GM12865 (cell line): ENCODE measurements at regions not wholly inside any gene's neighbourhood (a gene's known extent, or its start where the extent isn't known, plus 50 kb on each side); places are given as distances from the start of the nearest gene placed in this dataset.

ENCODE experiments used
- DNase-seq: peaks from one replicate; pipeline ENCODE4 v3.0.0; 2010; ENCODE audit warnings: low read depth
- H3K4me3 ChIP-seq: 2 replicates; pipeline ENCODE4 v1.5.1; 2011; ENCODE audit warnings: mild to moderate bottlenecking, low read depth, low read length, control low read depth
- TF ChIP-seq, protein P1 (sequence below): IDR thresholded peaks from 2 replicates; pipeline ENCODE4 v1.5.1; 2011; ENCODE audit warnings: low read length, control low read depth, low read depth, inconsistent platforms; ENCODE audit not compliant: insufficient read depth; ENCODE audit errors: missing control alignments

DNA sequence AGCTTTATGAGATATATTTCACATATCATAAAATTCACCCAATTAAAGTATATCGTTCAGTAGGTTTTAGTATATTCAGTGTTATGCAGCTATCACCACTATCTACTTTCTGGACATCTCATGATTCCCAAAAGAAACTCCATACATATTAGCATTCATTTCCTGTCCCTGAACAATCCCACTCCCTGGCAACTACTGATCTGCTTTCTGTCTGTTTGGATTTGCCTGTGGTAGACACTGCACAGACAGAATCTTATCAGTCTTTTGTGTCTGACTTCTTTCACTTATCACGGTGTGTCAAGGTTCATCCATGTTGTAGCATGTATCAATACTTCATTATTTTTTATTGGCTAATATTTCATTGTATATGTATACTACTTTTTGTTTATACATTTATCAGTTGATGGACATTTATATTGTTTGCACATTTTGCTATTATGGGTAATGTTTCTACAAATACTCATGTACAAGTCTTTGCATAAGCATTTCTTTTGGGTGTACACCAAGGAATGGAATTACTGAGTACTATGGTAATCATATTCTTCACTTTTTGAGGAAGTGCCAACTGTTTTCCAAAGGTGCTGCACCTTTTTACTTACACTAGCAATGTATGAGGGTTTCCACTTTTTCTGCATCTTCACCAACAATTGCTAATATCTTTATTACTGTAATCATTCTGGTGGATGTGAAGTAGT, 373.9 kb downstream of the AASDHPPT start:
- no peak overlapping the region for H3K4me3 ChIP-seq
- DNase-seq: no peak
- TF ChIP-seq, protein P1, sequence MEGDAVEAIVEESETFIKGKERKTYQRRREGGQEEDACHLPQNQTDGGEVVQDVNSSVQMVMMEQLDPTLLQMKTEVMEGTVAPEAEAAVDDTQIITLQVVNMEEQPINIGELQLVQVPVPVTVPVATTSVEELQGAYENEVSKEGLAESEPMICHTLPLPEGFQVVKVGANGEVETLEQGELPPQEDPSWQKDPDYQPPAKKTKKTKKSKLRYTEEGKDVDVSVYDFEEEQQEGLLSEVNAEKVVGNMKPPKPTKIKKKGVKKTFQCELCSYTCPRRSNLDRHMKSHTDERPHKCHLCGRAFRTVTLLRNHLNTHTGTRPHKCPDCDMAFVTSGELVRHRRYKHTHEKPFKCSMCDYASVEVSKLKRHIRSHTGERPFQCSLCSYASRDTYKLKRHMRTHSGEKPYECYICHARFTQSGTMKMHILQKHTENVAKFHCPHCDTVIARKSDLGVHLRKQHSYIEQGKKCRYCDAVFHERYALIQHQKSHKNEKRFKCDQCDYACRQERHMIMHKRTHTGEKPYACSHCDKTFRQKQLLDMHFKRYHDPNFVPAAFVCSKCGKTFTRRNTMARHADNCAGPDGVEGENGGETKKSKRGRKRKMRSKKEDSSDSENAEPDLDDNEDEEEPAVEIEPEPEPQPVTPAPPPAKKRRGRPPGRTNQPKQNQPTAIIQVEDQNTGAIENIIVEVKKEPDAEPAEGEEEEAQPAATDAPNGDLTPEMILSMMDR: no peak

DNA sequence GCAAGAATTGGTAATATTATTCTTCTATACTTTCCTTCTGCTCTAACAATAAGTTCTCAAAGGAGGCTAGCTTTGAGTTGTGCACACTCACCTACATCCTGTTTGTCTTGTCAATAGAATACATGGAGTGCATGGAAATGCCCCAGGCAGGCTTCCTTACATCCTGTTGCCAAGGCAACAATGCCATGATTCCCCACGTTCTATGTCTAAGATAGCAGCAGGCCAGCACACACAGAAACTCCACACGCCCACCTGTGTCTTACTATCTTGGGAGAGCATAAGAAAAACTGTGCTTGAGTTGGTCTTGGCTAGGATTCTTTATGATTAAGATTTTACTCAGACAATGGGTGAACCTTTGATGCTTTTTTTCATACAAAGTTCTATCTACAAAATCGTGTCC, 379.2 kb downstream of the AASDHPPT start:
- no peak for DNase-seq
- H3K4me3 ChIP-seq: no peak overlapping the region
- TF ChIP-seq, protein P1: no peak

DNA sequence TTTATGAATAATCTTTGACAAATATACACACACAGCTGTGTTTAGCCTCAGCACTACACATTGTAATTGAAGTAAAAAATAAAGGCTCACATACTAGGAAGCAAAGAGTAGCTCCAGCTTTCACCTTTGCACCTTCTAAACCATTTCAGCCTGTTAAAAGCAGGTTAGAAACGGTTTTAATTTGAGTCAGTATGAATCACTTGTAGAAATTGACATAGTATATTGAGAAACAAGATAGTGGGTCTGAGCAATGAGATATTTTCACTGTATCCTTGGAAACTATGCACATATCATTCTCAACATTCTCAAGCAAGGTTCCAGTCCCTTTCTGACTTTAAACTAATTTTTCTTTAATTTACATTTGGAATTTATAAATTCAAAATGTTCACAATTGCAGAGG, 380.3 kb downstream of the AASDHPPT start:
- H3K4me3 ChIP-seq: no peak overlapping the region
- DNase-seq: no peak
- TF ChIP-seq, protein P1: no peak

DNA sequence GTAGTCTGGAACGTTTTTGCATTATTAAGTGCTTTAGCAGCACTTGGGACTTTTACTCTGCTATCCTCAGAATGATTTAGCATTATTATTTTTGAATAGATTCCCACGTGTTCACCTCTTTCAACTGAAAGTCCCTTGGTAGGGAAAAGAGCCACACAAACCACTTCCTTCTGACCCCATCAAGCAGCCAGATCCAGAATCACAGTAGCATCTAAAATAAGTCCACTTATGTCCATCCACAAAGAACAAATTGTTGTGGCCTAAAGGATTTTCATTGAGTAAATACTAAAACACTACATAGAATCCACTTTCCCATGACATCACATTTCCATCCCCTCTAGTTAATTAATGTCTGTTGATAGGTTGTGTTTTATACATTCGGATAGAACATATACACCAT, 381.7 kb downstream of the AASDHPPT start:
- TF ChIP-seq, protein P1: no peak
- DNase-seq: no peak
- H3K4me3 ChIP-seq: no peak overlapping the region

DNA sequence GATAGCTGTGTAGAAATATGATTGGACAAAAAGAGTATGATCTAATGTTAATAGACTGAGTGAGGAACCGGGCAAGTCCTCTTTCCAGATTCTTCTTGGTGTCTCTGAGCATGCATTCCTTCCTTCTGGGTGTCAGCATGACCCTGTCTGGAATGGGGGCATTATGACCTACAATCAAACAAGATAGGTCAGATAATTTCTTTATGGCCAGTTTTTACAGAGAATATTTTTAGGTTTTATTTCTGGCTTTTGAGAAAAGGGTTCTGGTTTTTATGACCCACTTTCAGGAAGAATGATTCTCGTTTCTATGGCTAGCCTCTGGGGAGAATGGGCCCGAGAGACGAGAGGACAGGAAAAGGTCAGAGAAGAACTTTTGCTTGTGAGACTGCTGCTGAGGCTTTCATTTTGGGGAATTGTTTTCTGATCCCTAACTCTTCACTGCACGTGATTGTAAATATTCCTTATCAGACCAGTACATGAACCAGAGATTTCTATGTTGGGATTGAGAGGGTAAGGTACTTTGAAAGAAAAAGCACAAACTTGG, 383.8 kb downstream of the AASDHPPT start:
- DNase-seq: no peak
- H3K4me3 ChIP-seq: no peak overlapping the region
- TF ChIP-seq, protein P1: no peak

DNA sequence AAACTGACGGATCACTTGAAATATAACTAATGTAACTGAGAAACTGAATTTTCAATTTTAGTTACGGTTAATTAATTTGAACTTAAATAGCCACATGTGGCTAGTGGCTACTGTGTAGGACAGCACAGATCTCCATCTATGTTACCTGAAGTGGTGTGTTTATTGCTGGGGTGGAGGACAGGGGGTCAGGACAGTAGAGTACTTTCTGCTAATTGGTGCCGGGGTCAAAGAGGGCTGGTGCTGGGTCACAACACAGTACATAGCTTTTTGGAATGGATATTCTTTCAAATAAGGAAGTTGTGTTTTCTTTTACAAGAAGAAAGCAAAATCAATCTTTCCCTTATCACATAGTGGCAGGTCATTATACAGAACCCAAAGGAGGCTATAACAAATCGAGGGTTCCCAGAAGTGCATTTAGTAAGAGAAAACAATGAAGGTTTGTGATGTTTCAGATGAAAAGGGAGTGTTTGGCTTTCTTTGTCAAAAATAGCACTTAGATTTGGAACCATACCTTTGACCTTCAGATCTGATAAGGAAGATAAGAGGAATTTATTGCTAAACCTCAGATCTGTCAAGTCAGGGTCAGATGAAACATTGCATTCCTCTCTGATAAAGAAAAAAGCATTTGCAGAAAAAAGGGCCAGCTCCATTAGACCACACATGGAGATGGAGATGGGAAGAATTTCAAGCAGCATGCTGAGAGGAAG, 384.5 kb downstream of the AASDHPPT start:
- DNase-seq: no peak
- TF ChIP-seq, protein P1: no peak
- H3K4me3 ChIP-seq: no peak overlapping the region

DNA sequence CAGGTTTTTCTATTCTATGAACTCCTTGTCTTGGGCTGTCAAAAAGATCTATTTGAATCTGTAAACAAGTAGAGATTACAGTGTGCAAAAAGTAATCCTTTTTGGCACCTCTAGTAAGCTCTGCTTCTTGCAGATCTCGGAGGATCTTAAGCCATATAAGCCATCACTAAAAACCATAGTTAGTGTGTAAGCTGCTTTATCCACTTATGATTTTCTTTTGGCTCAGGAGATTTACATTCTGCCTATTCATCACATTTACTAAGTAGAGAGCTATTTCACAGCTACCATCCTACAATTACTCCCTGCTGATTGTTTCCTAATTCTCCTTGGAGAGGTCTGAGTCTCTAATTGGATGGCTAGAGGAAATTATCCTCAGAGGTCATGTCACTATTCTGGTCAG, 385.7 kb downstream of the AASDHPPT start:
- TF ChIP-seq, protein P1: no peak
- no peak for DNase-seq
- H3K4me3 ChIP-seq: no peak overlapping the region
